ENCODE measurements at regions not wholly inside any gene's neighbourhood (a gene's known extent, or its start where the extent isn't known, plus 50 kb on each side); places are given as distances from the start of the nearest gene placed in this dataset.

DNA sequence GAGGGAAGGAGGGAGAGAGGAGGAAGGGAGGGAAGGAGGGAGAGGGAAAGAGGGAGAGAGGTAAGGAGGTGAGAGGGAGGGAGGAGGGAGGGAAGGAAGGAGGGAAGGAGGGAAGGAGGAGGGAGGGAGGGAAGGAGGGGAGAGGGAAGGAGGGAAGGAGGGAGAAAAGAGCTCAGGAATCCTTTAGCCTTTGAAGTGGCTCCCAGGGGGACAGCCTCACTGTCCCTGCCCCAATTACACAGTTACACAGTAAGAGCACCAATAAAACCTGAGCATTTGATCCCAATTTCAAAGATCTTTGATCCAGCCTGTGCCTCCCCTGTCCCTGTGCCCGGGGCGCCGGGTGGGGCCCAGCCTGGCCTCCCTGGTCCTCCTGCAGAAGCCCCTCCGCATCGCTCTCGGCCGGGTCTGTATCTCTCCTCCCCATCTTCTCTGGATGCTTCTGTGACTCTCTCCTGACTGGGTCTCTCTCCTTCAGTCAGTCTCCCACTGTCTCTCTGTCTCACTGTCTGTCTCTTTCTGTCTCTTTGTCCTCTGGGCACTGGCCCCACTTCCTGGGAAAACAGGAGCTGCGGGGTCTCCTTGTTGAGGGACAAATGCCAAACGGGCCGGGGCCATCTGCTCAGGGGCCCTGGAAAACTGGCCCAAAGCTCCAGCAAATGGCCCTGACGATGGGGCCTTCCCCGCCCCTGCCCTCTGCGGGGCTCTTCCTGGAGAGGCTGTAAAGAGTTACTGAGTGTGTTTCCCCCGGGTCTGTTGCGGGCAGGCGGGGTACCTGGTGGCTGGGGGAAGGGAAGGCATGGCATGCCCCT, 54.2 kb upstream of the EGFL7 start:
- 71 to 73% methylated on average over 16 of the region's 16 CpGs for WGBS, 2 donors
- H3K4me3 ChIP-seq (replicated peaks in 1 of 3): no peak overlapping the region
- H3K27ac ChIP-seq: no peak overlapping the region
- no peak for DNase-seq
- intact Hi-C loops (cut with DNase I): no loop called here
- TF ChIP-seq, protein P1, sequence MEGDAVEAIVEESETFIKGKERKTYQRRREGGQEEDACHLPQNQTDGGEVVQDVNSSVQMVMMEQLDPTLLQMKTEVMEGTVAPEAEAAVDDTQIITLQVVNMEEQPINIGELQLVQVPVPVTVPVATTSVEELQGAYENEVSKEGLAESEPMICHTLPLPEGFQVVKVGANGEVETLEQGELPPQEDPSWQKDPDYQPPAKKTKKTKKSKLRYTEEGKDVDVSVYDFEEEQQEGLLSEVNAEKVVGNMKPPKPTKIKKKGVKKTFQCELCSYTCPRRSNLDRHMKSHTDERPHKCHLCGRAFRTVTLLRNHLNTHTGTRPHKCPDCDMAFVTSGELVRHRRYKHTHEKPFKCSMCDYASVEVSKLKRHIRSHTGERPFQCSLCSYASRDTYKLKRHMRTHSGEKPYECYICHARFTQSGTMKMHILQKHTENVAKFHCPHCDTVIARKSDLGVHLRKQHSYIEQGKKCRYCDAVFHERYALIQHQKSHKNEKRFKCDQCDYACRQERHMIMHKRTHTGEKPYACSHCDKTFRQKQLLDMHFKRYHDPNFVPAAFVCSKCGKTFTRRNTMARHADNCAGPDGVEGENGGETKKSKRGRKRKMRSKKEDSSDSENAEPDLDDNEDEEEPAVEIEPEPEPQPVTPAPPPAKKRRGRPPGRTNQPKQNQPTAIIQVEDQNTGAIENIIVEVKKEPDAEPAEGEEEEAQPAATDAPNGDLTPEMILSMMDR (IDR thresholded peaks at IDR 0.05): no peak
- TF ChIP-seq POLR2A (IDR thresholded peaks at IDR 0.05): no peak
- no peaks in the 10 kb centered on the region for H3K36me3 ChIP-seq
- H3K9me3 ChIP-seq: no peaks in the 10 kb centered on the region
- no peaks in the 10 kb centered on the region for H3K27me3 ChIP-seq
- peaks cover 0 to 17% of the 10 kb centered on the region in 2 donors for H3K4me1 ChIP-seq

DNA sequence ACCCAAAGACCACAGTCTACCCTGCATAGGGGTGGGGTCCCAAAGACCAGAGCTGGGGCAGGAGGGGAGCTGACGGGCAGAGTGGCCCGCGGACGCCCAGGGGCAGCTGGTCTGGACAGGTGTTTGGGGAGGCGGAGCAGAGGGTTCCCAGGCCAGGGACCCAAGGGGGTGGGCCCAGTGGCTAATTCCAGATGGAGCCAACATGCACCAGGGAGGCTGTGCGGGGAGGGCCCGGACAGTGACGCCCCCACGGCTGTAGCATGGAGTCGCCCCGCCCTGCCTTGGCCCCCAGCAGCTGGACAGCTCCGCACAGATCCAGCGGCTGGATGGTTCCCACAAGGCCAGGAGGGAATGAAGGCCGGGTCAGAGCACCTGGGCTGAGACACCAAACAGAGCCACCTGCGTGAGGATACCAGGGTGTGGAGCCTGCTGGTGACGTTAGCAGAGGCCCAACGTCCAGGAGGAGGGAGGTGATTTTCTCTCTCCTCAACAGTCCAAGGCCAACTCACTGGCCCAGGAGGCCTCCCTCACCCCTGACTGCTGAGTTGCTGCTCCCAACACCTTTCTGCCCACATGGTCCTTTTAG, 55.3 kb upstream of the EGFL7 start:
- no peaks in the 10 kb centered on the region for H3K27me3 ChIP-seq

DNA sequence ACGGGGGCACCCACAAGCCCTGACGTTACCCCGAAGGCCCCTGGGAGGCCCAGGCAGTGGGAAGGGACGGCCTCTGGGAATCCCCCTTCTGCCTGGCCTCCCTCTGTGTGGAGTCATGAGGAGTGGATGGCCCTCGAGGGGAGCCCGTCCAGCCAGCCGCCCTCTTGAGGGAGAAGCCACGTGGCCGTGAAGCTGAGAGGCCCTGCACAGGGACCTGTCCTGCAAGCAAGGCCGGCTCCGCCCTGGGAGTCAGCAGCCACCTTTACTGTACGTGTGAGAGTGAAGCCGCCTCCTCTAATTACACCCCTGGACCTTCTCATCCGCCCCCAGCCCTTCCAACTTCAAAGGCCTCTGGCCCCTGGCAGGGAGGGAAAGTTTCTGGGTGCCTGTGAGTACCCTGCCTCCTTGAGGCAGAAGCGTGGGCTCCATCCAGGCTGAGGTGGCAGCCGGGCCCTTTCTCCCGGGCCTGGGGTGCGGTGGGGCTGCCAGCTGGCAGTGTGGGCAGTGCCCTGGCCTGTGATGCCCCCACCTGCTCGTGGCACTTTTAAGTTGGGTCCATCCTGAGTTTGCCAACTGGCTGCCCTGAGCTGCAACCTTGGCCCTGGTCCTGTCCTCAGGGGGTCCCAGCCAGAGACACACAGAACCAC, 55.9 kb upstream of the EGFL7 start:
- WGBS, 2 donors: 65 to 90% methylated on average over 7 to 14 of the region's 19 CpGs
- Histone ChIP-seq H3K4me3 (replicated peaks in 1 of 3) (no peak overlapping the region), H3K9me3 (no peaks in the 10 kb centered on the region), H3K4me1 (peaks cover 0 to 17% of the 10 kb centered on the region in 2 donors), H3K27ac (no peak overlapping the region), H3K36me3 (no peaks in the 10 kb centered on the region), H3K27me3 (no peaks in the 10 kb centered on the region)
- no peak for DNase-seq
- TF ChIP-seq, protein P1 (IDR thresholded peaks at IDR 0.05): no peak
- TF ChIP-seq POLR2A (IDR thresholded peaks at IDR 0.05): no peak
- intact Hi-C loops (cut with DNase I): no loop called here

More for the DNA sequence above, 55.3 kb upstream of the EGFL7 start:
- H3K4me1 ChIP-seq: peaks cover 0 to 17% of the 10 kb centered on the region in 2 donors
- intact Hi-C loops (cut with DNase I): no loop called here
- H3K36me3 ChIP-seq: no peaks in the 10 kb centered on the region
- 94 to 96% methylated on average over 5 to 10 of the region's 17 CpGs for WGBS, 2 donors
- no peak overlapping the region for H3K4me3 ChIP-seq (replicated peaks in 1 of 3)
- H3K27ac ChIP-seq: no peak overlapping the region
- no peak for DNase-seq
- no peaks in the 10 kb centered on the region for H3K9me3 ChIP-seq
- TF ChIP-seq, protein P1 (IDR thresholded peaks at IDR 0.05): no peak
- no peak for TF ChIP-seq POLR2A (IDR thresholded peaks at IDR 0.05)

DNA sequence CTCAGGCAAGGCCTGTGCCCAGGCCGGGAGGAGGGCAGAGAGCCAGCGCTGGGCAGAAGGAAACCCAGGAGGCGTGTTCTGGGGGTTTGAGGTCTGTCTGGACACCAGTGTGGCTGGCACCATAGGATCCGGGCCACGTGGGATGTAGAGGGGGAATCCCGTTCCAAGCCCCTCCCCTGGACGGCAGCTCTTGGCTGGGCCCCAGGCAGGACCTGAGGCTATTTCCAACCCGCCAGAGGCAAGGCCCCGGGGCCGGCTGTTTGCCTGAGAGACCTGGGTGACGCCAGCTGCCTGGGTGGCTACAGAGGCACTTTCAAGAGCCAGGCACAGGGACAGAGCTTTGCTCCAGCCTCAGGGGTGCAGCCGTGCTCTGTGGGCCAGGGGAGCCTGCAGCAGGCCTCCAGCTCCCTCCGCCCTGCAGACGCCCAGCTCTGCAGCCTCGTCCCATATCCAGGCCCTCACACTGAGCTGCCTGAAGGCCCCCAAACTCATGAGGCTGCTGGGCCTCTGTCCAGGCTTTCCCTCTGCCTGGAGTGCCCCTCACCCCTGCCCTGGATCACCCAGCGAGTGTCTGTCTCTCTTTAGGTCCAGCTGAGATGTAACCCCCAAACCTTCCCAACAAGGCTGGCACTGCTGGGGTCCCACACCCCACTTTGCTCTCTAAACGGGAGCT, 56.6 kb upstream of the EGFL7 start:
- Histone ChIP-seq H3K4me1 (peaks cover 0 to 17% of the 10 kb centered on the region in 2 donors), H3K36me3 (no peaks in the 10 kb centered on the region), H3K9me3 (no peaks in the 10 kb centered on the region), H3K4me3 (replicated peaks in 1 of 3) (no peak overlapping the region), H3K27me3 (no peaks in the 10 kb centered on the region), H3K27ac (no peak overlapping the region)
- TF ChIP-seq, protein P1 (IDR thresholded peaks at IDR 0.05): no peak
- no peak for TF ChIP-seq POLR2A (IDR thresholded peaks at IDR 0.05)
- intact Hi-C loops (cut with DNase I): no loop called here
- DNase-seq: no peak
- 70 to 86% methylated on average over 8 to 11 of the region's 17 CpGs for WGBS, 2 donors
